ENCODE measurements at regions not wholly inside any gene's neighbourhood (a gene's known extent, or its start where the extent isn't known, plus 50 kb on each side); places are given as distances from the start of the nearest gene placed in this dataset.

DNA sequence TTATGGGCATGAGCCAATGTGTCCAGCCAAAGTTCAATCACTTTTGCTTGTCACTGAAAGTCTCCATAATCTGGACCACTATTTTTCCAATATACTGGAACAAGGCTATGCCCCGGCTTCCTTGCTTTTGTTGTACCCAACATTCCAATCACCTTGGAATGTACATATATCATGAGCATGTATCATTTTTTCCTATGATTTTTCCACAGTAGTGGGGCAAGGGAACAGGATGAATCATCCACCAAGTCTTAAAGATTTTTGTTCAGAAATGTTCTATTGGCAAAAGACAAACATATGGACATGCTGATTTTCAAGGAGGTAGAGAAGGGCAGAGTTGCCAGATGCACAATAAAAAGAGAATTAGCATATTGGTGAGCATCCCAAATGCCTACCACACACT lies 548.1 kb upstream of the INTU start:
- no peak for DNase-seq (ENCODE audit: low read depth)

DNA sequence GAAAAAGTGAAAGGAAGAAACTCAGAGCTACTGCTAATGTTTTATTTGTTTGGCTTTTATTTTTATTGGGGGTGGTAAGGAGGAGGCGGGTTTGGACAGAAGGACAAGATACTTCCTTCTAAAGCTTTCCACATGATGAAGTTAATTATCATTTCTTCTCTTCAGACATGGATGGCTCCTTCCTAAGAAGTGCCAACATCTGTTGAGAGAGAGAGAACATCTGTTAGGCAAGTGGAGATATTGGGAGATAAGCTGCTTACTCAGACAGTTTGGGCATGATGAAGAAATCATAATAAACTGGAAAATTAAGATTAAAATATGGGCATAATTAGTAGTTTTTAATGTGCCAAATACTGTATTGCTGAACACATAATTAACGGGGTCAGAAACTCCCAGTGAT lies 535.7 kb upstream of the INTU start:
- no peak for DNase-seq (ENCODE audit: low read depth)

GRCh38 chr4:127102361-127102760 lies 530.4 kb upstream of the INTU start:
- no peak for DNase-seq (ENCODE audit: low read depth)

DNA sequence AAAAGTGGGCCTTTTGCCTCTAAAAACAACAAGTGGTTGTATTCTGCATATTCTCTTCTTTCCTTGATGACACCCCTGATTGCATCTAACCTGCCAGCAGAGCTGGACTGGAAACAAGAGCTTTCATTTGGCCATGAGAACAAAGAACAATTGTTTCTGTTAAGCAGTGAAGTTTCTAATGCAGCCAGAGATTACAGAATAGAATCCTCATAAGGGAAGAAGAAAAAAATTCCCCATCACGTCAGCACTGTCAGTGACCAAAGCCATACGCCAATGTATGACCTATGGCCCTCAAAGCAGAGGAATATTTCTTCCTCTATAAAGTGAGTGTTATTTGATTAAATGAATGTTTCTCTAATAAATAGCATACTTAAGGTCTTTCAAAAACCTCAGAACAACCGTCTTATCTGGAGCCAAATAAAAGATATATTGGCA lies 529.1 kb upstream of the INTU start:
- DNase-seq (ENCODE audit: low read depth): no peak

GRCh38 chr4:127113844-127114362 lies 518.9 kb upstream of the INTU start:
- DNase-seq (ENCODE audit: low read depth): no peak

GRCh38 chr4:127118681-127119080 lies 514.1 kb upstream of the INTU start:
- DNase-seq (ENCODE audit: low read depth): no peak

DNA sequence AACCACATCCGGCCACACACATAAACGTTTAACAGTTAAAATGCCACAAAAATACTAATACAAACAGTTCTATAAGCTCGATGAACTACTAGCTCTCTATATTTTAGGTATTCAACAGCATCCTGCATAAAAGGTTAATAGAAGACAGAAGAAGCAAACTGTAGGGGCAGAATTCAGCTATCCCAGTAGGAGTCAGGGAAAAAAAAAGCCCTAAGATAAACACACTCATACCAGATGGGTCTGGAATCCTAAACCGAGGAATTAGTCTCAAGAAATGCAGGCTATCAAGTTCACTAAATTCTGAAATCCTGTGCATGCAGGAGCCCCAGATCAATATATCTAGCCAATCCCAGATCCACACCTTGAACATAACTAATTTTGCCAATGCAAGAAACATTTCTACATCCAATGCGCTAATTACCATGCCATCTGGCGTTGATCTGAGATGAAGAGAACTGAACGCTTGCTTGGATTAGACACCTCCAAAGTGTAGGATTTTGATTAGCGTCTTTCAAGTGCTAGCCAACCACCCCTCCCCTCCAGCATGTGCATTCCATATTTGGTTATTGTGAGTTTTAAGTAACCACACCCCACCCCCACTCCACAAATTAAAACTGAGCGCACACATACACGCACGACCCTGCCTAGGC lies 512.2 kb upstream of the INTU start:
- DNase-seq (ENCODE audit: low read depth): no peak

DNA sequence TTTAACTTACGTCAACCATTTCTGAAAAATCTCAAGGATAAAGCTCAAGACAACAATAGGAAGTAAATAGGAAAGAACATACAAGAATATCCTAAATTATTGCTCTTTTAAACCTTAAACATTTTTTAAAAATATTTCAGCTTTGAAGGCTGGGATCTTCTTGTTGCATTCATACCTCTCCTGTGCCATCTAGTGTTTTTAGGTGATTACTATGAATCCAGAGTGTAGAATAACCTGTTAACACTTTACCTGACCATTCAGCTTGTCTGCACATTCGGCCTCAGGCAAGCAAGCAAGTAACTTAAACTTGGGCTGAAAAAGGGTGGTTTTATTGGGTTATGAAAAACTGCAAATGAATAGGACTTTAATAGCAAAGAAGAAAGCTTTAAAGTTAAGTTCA lies 507.8 kb upstream of the INTU start:
- DNase-seq (ENCODE audit: low read depth): no peak

- DNase-seq (ENCODE audit: low read depth): no peak
These were observed 506.0 kb upstream of the INTU start for GRCh38 chr4:127126718-127127117.

- no peak for DNase-seq (ENCODE audit: low read depth)
These were observed 501.2 kb upstream of the INTU start for GRCh38 chr4:127131527-127131926.

GRCh38 chr4:127134490-127134889 lies 498.3 kb upstream of the INTU start:
- DNase-seq (ENCODE audit: low read depth): no peak

GRCh38 chr4:127138586-127138985 lies 494.2 kb upstream of the INTU start:
- no peak for DNase-seq (ENCODE audit: low read depth)

DNA sequence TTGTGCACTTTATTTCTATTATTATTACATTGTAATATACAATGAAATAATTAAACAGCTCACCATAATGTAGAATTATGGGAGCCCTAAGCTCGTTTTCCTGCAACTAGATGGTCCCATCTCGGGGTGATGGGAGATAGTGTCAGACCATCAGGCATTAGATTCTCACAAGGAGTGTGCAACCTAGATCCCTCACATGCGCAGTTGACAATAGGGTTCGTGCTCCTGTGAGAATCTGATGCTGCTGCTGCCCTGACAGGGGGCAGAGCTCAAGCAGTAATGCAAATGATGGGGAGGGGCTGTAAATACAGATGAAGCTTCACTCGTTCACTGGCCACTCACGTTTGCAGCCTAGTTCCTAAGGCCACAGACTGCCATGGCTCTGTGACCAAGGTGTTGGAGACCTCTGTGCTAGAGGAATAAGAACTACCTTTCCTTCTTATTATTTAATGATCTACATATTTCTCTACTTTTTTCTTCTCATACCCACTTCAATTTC lies 492.9 kb upstream of the INTU start:
- DNase-seq (ENCODE audit: low read depth): no peak

DNA sequence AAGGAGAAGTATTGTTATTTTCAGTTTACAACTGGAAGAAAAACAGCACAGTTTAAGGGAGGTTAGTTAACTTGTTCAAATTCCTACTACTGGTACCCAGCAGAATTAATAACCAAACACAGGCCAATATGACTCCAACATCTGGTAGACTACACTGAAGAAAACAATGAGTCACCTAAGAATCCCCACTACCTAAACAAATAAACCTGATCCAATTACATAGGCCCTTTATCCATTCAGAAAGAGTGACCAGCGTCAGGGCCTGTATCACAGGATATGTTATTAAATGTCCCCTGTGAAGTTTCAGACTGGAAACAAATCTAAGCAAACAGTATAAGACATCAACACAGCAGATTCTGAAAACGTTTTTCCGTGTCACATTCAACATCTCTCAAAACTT lies 492.5 kb upstream of the INTU start:
- no peak for DNase-seq (ENCODE audit: low read depth)

GRCh38 chr4:127141856-127142255 lies 490.9 kb upstream of the INTU start:
- DNase-seq (ENCODE audit: low read depth): no peak

DNA sequence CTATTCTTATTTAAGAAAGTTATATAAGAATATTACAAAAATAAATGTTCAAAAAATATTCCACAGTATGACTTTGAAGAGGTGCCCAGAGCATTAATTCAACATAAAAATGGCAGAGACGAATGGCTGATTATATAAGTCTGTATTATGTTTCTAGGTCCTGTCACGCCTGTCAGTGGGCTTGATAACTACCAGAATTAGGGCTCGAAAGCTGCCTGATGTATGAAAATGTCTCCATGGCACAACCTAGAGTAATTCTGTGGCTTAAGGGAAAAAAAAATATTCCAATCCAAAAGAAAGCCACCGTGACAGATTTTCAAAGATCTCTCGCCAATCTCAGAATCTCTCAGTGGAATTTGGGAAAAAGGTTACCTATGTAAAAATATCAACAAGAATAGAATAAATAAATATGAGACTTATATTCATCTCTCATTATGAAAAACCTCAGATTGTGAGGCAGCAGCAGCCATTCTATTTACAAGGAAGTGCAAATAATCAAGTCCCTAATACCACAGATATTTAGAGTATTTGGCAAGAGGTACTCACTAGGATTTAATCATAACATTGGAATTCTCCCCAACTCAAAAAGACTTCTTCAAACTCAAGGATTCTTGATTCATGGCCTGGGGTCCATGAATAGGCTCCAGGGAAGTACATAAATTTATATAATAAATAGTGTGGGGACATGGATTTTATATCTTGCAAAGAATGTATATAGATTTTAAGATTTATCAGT lies 489.1 kb upstream of the INTU start:
- no peak for DNase-seq (ENCODE audit: low read depth)

DNA sequence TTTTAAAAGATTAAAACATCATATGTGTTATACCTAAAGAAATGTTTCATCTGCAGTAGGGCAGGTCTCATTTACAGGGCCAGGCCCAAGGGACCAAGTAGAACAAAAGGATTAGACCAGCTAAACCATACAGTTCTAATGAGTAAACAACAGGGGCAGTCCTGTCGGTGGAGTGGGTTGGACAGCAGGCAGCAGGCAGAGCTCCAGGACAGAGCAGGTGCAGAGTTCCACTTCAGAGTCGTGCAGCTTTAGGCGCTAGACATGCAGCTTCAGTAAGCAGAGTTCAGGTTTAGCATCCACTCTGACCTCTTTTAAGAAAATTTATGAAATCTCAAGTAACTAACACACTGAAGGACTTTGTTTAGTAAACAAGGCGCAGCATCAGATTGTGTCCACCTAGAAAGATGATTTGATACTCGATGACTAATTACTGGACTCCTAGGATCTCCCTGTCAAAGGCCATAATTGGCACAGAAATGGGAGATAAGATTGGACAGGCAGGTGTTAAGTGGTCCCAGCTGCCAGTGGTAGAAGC lies 487.7 kb upstream of the INTU start:
- no peak for DNase-seq (ENCODE audit: low read depth)

DNA sequence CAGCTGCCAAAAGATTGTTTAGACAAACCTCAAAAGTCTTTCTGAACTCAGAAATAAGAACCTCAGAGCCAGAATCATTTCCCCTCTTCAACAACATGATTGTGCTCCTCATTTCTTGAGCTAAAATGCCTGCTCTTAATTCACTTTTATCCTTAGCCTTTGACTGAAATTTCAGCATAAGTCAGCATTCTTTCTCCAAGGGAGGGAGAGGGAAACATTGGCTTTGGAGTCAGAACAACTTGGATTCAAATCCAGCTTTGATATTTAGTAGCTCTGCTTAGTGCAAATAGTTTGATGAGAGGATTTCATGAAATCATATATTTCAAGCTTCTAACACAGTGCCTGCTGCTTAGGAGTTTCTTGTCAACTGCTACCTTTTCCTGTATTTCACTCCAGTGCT lies 484.6 kb upstream of the INTU start:
- no peak for DNase-seq (ENCODE audit: low read depth)

- no peak for DNase-seq (ENCODE audit: low read depth)
These were observed 483.7 kb upstream of the INTU start for GRCh38 chr4:127149086-127149485.

DNA sequence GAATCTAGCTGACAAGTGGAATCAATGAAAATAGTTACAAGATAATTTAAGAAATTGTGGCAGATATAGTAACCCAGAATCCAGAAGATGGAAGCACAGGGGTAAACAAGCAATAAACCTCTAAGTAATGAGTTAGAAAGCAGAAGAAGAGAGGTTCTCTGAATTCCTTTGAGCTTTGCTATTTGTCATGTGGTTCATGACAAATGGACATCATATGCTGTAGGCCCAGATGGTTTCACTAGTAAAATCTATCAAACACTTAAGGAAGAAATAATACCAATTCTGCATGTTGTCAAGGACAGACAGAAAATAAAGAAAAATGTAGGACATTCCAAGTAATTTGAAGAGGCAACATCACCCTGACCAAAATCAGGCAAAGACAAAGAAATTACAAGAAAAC lies 480.8 kb upstream of the INTU start:
- no peak for DNase-seq (ENCODE audit: low read depth)

GRCh38 chr4:127155116-127155515 lies 477.6 kb upstream of the INTU start:
- no peak for DNase-seq (ENCODE audit: low read depth)

DNA sequence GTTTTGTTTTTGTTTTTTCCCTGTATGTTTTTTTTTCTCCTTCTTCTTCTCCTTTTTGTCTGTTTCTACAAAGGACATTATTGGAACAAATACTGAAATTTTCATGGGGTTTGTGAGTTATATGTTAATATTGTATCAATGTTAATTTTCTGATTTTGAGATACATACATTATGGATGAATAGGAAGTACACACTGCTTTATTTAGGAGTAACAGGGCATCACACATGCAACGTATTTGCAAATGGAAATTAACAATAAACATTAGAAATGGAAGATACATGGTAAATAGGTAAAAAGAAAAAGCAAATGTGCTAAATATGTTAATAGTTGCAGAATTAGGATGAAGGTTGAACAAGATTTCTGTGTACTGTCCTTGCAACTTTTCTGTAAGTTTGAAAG lies 477.2 kb upstream of the INTU start:
- DNase-seq (ENCODE audit: low read depth): no peak

- no peak for DNase-seq (ENCODE audit: low read depth)
These were observed 470.0 kb upstream of the INTU start for GRCh38 chr4:127162741-127163140.

Measured in activated T-cell treated with anti-CD3 and anti-CD28 coated beads for 48 hours (primary cell).